ENCODE measurements at regions not wholly inside any gene's neighbourhood (a gene's known extent, or its start where the extent isn't known, plus 50 kb on each side); places are given as distances from the start of the nearest gene placed in this dataset.
"Not testable (repeated sequence)": the region's sequence is repeated elsewhere in the genome, so short reads cannot be mapped to it uniquely, and the experiment has no call there.

DNA sequence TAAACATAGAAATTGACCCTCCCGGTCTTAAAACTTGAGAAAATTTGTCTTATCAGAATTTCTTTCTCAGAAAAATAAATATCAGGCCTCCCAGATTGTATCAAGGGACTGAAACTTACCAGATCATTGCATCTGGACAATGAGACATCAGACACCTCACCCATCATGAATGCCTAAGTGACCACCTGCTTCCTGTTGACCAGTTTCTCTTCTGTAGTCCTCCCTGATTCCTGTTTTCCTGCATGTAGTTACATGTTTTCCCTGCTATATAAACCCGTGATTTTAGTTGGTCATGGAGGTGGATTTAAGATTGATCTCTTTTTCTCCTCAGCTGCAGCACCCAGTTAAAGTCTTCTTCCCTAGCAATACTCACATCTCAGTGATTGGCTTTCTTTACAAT, 548.1 kb downstream of the PPP4R3C start:
- Histone ChIP-seq H3K27ac (no peak overlapping the region), H3K36me3 (no peaks in the 10 kb centered on the region), H3K4me3 (no peak overlapping the region), H3K4me1 (no peaks in the 10 kb centered on the region), H3K9me3 (no peaks in the 10 kb centered on the region), H3K27me3 (no peaks in the 10 kb centered on the region)
- WGBS, 2 donors: 43 to 45% methylated on average over 2 of the region's 2 CpGs
- ATAC-seq (ENCODE audit: low FRiP score in 2 of 2) (no peak), DNase-seq (no peak)
- TF ChIP-seq EP300 (IDR thresholded peaks at IDR 0.05): no peak
- TF ChIP-seq POLR2AphosphoS5 (IDR thresholded peaks at IDR 0.05): no peak
- TF ChIP-seq POLR2A (IDR thresholded peaks at IDR 0.05): no peak
- TF ChIP-seq, protein P1, sequence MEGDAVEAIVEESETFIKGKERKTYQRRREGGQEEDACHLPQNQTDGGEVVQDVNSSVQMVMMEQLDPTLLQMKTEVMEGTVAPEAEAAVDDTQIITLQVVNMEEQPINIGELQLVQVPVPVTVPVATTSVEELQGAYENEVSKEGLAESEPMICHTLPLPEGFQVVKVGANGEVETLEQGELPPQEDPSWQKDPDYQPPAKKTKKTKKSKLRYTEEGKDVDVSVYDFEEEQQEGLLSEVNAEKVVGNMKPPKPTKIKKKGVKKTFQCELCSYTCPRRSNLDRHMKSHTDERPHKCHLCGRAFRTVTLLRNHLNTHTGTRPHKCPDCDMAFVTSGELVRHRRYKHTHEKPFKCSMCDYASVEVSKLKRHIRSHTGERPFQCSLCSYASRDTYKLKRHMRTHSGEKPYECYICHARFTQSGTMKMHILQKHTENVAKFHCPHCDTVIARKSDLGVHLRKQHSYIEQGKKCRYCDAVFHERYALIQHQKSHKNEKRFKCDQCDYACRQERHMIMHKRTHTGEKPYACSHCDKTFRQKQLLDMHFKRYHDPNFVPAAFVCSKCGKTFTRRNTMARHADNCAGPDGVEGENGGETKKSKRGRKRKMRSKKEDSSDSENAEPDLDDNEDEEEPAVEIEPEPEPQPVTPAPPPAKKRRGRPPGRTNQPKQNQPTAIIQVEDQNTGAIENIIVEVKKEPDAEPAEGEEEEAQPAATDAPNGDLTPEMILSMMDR (IDR thresholded peaks at IDR 0.05): no peak

DNA sequence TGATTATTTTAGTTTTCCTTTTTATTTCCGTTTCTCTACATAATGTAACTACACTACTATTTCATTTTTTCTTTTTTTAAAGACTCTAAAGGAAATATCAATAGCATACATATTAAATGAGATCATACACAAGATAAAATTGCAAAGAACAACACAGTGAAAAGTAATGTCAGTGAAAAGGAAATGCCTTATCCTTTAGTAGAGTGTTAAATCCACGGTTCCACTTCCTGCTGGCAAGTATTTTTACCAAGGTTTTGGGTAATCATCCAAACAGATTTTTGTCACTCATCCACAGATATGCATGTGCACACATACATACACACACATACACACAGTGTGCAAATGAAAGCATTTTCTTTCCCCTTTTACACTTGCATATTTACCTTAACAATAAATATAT, 548.9 kb downstream of the PPP4R3C start:
- no peak for TF ChIP-seq POLR2AphosphoS5 (IDR thresholded peaks at IDR 0.05)
- no peak for TF ChIP-seq POLR2A (IDR thresholded peaks at IDR 0.05)
- no peak for TF ChIP-seq EP300 (IDR thresholded peaks at IDR 0.05)
- TF ChIP-seq, protein P1 (IDR thresholded peaks at IDR 0.05): no peak
- WGBS, 2 donors: 28 to 36% methylated on average over 2 of the region's 2 CpGs
- DNase-seq (no peak), ATAC-seq (ENCODE audit: low FRiP score in 2 of 2) (no peak)
- no peaks in the 10 kb centered on the region for H3K36me3 ChIP-seq
- H3K4me1 ChIP-seq: no peaks in the 10 kb centered on the region
- H3K4me3 ChIP-seq: no peak overlapping the region
- H3K27me3 ChIP-seq: no peaks in the 10 kb centered on the region
- no peak overlapping the region for H3K27ac ChIP-seq
- no peaks in the 10 kb centered on the region for H3K9me3 ChIP-seq

DNA sequence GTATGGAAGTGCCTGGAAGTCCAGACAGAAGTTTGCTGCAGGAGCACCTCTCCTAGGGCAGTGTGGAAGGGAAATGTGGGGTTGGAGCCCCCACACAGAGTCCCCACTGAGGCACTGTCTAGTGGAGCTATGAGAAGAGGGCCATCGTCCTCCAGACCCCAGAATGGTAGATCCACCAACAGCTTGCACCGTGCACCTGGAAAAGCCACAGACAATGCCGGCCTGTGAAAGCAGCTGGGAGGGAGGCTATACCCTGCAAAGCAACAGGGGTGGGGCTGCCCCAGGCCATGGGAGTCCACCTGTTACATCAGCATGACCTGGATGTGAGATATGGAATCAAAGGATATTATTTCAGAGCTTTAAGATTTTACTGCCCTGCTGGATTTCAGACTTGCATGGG, 551.4 kb downstream of the PPP4R3C start:
- not testable (repeated sequence) for H3K27ac ChIP-seq; H3K36me3 ChIP-seq; ATAC-seq (ENCODE audit: low FRiP score in 2 of 2); H3K4me1 ChIP-seq; DNase-seq; H3K9me3 ChIP-seq; H3K27me3 ChIP-seq; H3K4me3 ChIP-seq
- WGBS, 2 donors: 58 to 80% methylated on average over 1 to 3 of the region's 3 CpGs

DNA sequence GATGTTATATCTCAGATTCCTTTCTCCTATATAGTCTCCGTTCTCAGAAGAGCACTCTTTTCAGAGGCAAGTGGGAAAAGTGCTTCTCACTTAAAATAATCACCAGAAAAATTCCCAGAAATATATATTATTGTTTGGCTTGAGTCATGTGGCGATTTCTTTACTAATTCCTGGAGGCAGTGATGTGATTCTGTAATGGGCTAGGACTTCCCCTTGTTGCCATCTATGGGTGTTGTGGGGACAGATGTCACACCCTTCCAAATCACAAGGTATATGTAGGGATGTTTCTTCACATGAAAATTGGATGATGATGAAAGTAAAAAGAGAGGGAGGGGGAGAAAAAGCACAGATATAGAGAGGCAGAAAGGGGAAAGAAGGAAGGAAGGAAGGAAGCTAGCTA, 553.4 kb downstream of the PPP4R3C start:
- Histone ChIP-seq H3K27me3 (no peaks in the 10 kb centered on the region), H3K4me1 (no peaks in the 10 kb centered on the region), H3K9me3 (no peaks in the 10 kb centered on the region), H3K36me3 (no peaks in the 10 kb centered on the region), H3K27ac (no peak overlapping the region), H3K4me3 (no peak overlapping the region)
- DNase-seq (no peak), ATAC-seq (ENCODE audit: low FRiP score in 2 of 2) (no peak)
- 38 to 61% methylated on average over 2 of the region's 2 CpGs for WGBS, 2 donors
- TF ChIP-seq POLR2AphosphoS5 (IDR thresholded peaks at IDR 0.05) (no peak), POLR2A (IDR thresholded peaks at IDR 0.05) (no peak), EP300 (IDR thresholded peaks at IDR 0.05) (no peak)
- TF ChIP-seq, protein P1 (IDR thresholded peaks at IDR 0.05): no peak

DNA sequence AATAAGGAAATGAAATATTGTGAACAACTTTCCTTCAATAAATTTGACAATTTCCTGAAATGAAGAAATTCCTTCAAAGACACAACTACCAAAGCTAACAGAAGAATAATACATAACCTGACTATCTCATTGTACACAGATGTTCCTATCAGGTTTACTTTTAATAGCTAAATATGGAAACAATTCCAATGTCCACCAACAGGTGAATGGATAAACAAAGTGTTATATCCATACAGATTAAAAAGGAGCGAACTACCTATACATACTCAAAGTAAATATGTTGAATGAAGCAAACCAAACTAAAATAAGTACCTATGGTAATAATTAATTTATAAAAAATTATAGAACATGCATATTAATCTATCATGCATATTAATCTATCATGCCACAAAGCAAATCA, 554.9 kb downstream of the PPP4R3C start:
- WGBS, 2 donors: 45 to 81% methylated on average over 1 of the region's 1 CpG
- Histone ChIP-seq H3K36me3 (no peaks in the 10 kb centered on the region), H3K27ac (no peak overlapping the region), H3K4me1 (no peaks in the 10 kb centered on the region), H3K9me3 (no peaks in the 10 kb centered on the region), H3K27me3 (no peaks in the 10 kb centered on the region), H3K4me3 (no peak overlapping the region)
- TF ChIP-seq POLR2A (IDR thresholded peaks at IDR 0.05) (no peak), EP300 (IDR thresholded peaks at IDR 0.05) (no peak), POLR2AphosphoS5 (IDR thresholded peaks at IDR 0.05) (no peak)
- TF ChIP-seq, protein P1 (IDR thresholded peaks at IDR 0.05): no peak
- ATAC-seq (ENCODE audit: low FRiP score in 2 of 2) (no peak), DNase-seq (no peak)
